ENCODE measurements at regions not wholly inside any gene's neighbourhood (a gene's known extent, or its start where the extent isn't known, plus 50 kb on each side); places are given as distances from the start of the nearest gene placed in this dataset.

GRCh38 chr2:173667415-173667814 lies 297.8 kb downstream of the SP3 start:
- TF ChIP-seq ZNF205 (CRISPR knock-in tag; IDR thresholded peaks at IDR 0.05) (no peak), YEATS4 (CRISPR knock-in tag; IDR thresholded peaks at IDR 0.05; ENCODE audit: borderline replicate concordance) (no peak), ZBTB21 (CRISPR knock-in tag; IDR thresholded peaks at IDR 0.05) (no peak), CTCF (CRISPR knock-in tag; IDR thresholded peaks at IDR 0.05) (peak; percentile 39; the same call in 1 of the 2 replicates)

All from HepG2 (cell line).